GM12801 (cell line): ENCODE measurements at regions not wholly inside any gene's neighbourhood (a gene's known extent, or its start where the extent isn't known, plus 50 kb on each side); places are given as distances from the start of the nearest gene placed in this dataset.

Experiments
- CTCF ChIP-seq: IDR thresholded peaks from one replicate; pipeline ENCODE4 v1.5.1; 2011; ENCODE audit warnings: control low read depth; ENCODE audit not compliant: insufficient read length; ENCODE audit errors: extremely low read depth

GRCh38 chr5:155767470-155767869 lies 559.5 kb upstream of the SGCD start:
- no peak for TF ChIP-seq CTCF

DNA sequence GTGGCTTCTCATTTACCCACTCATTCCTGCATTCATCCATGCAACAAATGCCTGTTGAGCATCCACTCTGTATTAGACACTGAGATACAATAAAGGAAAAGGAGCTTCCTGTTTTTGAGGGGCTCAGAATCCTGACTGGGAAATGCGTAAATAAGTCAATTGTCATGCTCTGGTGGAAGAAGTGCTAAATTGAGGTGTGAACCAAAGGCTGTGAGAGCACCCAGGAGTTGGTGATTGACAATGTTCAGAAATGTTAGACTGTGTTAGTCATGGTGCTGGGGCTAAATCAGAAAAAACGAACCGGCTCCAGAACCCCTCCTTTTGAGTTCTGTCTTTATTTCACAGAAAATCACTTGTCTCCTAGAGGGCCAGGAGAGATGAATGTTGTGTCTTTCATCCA lies 558.6 kb upstream of the SGCD start:
- no peak for TF ChIP-seq CTCF

DNA sequence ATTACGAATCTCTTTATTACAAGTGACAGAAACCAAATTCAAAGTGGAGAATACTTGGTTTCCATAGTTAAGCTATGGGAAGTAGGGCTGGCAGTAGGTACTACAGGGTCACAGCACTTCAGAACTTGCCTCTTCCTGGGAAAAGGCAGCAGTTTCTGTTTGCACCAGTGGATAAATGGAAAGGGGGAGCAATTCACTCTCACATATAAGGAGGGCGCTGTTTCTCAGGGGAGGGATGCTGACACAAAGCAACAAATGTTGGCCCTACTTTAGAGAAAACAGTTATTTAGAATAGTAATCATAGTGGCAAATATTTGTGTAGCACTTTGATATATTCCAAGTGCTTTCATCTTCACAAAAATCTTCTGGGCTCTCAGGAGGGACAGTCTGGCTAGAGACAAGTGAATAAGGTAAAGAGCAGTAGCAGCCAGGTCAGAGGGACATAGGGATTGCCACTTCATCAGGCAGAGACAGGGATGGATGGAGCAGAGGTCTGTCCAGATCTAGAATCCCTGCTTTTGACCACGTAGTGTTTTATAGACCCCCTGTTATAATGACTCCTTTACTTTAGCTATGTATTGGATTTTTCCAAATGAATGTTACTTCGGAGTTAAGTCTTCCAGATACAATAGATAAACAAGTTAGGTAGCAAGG lies 554.8 kb upstream of the SGCD start:
- TF ChIP-seq CTCF, result no peak

GRCh38 chr5:155773680-155774079 lies 553.3 kb upstream of the SGCD start:
- no peak for TF ChIP-seq CTCF

GRCh38 chr5:155780260-155780659 lies 546.7 kb upstream of the SGCD start:
- no peak for TF ChIP-seq CTCF

DNA sequence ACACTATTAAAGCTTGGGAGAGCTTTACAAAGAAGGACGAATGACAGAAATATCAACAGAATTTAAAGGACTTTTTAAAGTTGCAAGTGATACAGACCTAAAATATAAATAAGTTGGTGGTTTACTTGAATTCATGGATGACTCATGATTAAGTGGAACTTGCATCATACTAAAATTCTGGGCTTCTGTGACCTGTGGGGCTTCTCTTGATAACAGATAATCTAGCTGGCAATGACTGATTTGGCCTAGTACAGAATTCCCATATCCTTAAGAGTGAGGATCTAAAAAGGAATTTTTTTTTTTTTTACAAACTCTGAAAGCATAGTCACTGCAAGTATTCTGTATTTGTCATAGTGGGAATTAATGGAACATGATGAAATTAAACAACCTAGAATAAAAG lies 543.7 kb upstream of the SGCD start:
- no peak for TF ChIP-seq CTCF

GRCh38 chr5:155783791-155784190 lies 543.2 kb upstream of the SGCD start:
- TF ChIP-seq CTCF, result no peak
